H9 (cell line): ENCODE measurements at regions not wholly inside any gene's neighbourhood (a gene's known extent, or its start where the extent isn't known, plus 50 kb on each side); places are given as distances from the start of the nearest gene placed in this dataset.

Experiments used
- DNase-seq: peaks from one replicate; pipeline ENCODE4 v3.0.0-alpha.2; 2017
- H2AFZ ChIP-seq: one replicate; pipeline ENCODE4 v1.6.1; 2013; ENCODE audit warnings: mild to moderate bottlenecking, low read length, control low read depth, moderate library complexity
- H2AK5ac ChIP-seq: 2 replicates; pipeline ENCODE4 v1.6.1; 2013; ENCODE audit warnings: low read length, control low read depth, mixed read lengths; ENCODE audit not compliant: insufficient read length
- H2BK120ac ChIP-seq: one replicate; pipeline ENCODE4 v1.6.1; 2013; ENCODE audit warnings: low read depth, mild to moderate bottlenecking, low read length, control low read depth, inconsistent platforms; ENCODE audit not compliant: poor library complexity, severe bottlenecking
- H2BK12ac ChIP-seq: 2 replicates; pipeline ENCODE4 v1.6.1; 2013; ENCODE audit warnings: low read length, control low read depth, mixed read lengths, low read depth; ENCODE audit not compliant: insufficient read length
- H2BK15ac ChIP-seq: 2 replicates; pipeline ENCODE4 v1.6.1; 2013; ENCODE audit warnings: low read depth, low read length, control low read depth
- H2BK20ac ChIP-seq: one replicate; pipeline ENCODE4 v1.6.1; 2013; ENCODE audit warnings: low read depth, mild to moderate bottlenecking, low read length, control low read depth, inconsistent platforms; ENCODE audit not compliant: poor library complexity, severe bottlenecking
- H2BK5ac ChIP-seq: 2 replicates; pipeline ENCODE4 v1.6.1; 2013; ENCODE audit warnings: low read length, control low read depth, mixed read lengths; ENCODE audit not compliant: insufficient read length
- H3K14ac ChIP-seq: 2 replicates; pipeline ENCODE4 v1.6.1; 2013; ENCODE audit warnings: low read length, control low read depth; ENCODE audit not compliant: insufficient read depth
- H3K18ac ChIP-seq: 2 replicates; pipeline ENCODE4 v1.6.1; 2013; ENCODE audit warnings: low read depth, mild to moderate bottlenecking, mixed read lengths, low read length, control low read depth; ENCODE audit not compliant: insufficient read length
- H3K23ac ChIP-seq: 2 replicates; pipeline ENCODE4 v1.6.1; 2013; ENCODE audit warnings: low read length, control low read depth, mixed read lengths, low read depth; ENCODE audit not compliant: insufficient read length
- H3K23me2 ChIP-seq: 2 replicates; pipeline ENCODE4 v1.6.1; 2013; ENCODE audit warnings: low read depth, mild to moderate bottlenecking, mixed read lengths, low read length, control low read depth; ENCODE audit not compliant: insufficient read length, poor library complexity, severe bottlenecking
- H3K27ac ChIP-seq: 2 replicates; pipeline ENCODE4 v1.5.1; 2013; ENCODE audit warnings: low read length, control low read depth, mixed read lengths, low read depth; ENCODE audit not compliant: insufficient read length
- H3K27me3 ChIP-seq: 2 replicates; pipeline ENCODE4 v1.6.1; 2013; ENCODE audit warnings: low read length, control low read depth, inconsistent platforms; ENCODE audit not compliant: insufficient read depth
- H3K4ac ChIP-seq: 2 replicates; pipeline ENCODE4 v1.6.1; 2013; ENCODE audit warnings: low read depth, mild to moderate bottlenecking, control low read depth, inconsistent platforms, low read length, moderate library complexity
- H3K4me1 ChIP-seq: 2 replicates; pipeline ENCODE4 v1.6.1; 2013; ENCODE audit warnings: low read length, control low read depth, inconsistent platforms; ENCODE audit not compliant: insufficient read depth
- H3K4me2 ChIP-seq: 2 replicates; pipeline ENCODE4 v1.6.1; 2013; ENCODE audit warnings: low read length, control low read depth, mixed read lengths; ENCODE audit not compliant: insufficient read length, insufficient read depth
- H3K56ac ChIP-seq: 2 replicates; pipeline ENCODE4 v1.6.1; 2013; ENCODE audit warnings: low read depth, mild to moderate bottlenecking, mixed read lengths, low read length, control low read depth; ENCODE audit not compliant: insufficient read length
- H3K79me1 ChIP-seq: 2 replicates; pipeline ENCODE4 v1.6.1; 2013; ENCODE audit warnings: low read depth, mild to moderate bottlenecking, moderate library complexity, low read length, control low read depth, inconsistent platforms; ENCODE audit not compliant: insufficient read depth, poor library complexity, severe bottlenecking
- H3K79me2 ChIP-seq: 2 replicates; pipeline ENCODE4 v1.6.1; 2013; ENCODE audit warnings: low read length, control low read depth, inconsistent platforms; ENCODE audit not compliant: insufficient read depth
- H3K9ac ChIP-seq: 2 replicates; pipeline ENCODE4 v1.6.1; 2013; ENCODE audit warnings: low read length, control low read depth, mixed read lengths; ENCODE audit not compliant: insufficient read length; ENCODE audit errors: extremely low read depth
- H3K9me3 ChIP-seq: one replicate; pipeline ENCODE4 v1.6.1; 2013; ENCODE audit warnings: low read depth, low read length, inconsistent platforms; ENCODE audit not compliant: control insufficient read depth
- H3T11ph ChIP-seq: one replicate; pipeline ENCODE4 v1.6.1; 2013; ENCODE audit warnings: mild to moderate bottlenecking, low read length, control low read depth, inconsistent platforms
- H4K20me1 ChIP-seq: one replicate; pipeline ENCODE4 v1.6.1; 2013; ENCODE audit not compliant: control insufficient read depth, insufficient read length, insufficient read depth
- H4K5ac ChIP-seq: 2 replicates; pipeline ENCODE4 v1.6.1; 2013; ENCODE audit warnings: low read depth, mild to moderate bottlenecking, mixed read lengths, low read length, control low read depth; ENCODE audit not compliant: insufficient read length
- H4K8ac ChIP-seq: replicated peaks from 2 replicates; pipeline ENCODE4 v1.6.1; 2013; ENCODE audit warnings: low read length, control low read depth, mixed read lengths, low read depth; ENCODE audit not compliant: insufficient read length
- H4K91ac ChIP-seq: 2 replicates; pipeline ENCODE4 v1.6.1; 2013; ENCODE audit warnings: low read depth, mild to moderate bottlenecking, moderate library complexity, mixed read lengths, low read length, control low read depth; ENCODE audit not compliant: insufficient read length
- H3K27ac Mint-ChIP-seq, 3 experiments: 2 replicates in 2 of 3; 3 replicates in 1 of 3; pipeline ENCODE4 v1.8.0; 2020 to 2021; ENCODE audit warnings: mixed read lengths in 3 of 3, mild to moderate bottlenecking in 1 of 3, moderate library complexity in 1 of 3
- H3K27me3 Mint-ChIP-seq: 2 replicates; pipeline ENCODE4 v1.8.0; 2021; ENCODE audit warnings: low read depth, mild to moderate bottlenecking, moderate library complexity, mixed read lengths
- H3K36me3 Mint-ChIP-seq, 3 experiments: 2 replicates in 2 of 3; 3 replicates in 1 of 3; pipeline ENCODE4 v1.8.0; 2020 to 2021; ENCODE audit warnings: low read depth in 3 of 3, mixed read lengths in 3 of 3; ENCODE audit not compliant: insufficient read depth in 1 of 3
- H3K4me1 Mint-ChIP-seq, 2 experiments: 2 replicates each; pipeline ENCODE4 v1.8.0; 2020; ENCODE audit warnings: mixed read lengths in 2 of 2
- H3K4me3 Mint-ChIP-seq, 2 experiments: 2 replicates in 1 of 2; 3 replicates in 1 of 2; pipeline ENCODE4 v1.8.0; 2020 to 2021; ENCODE audit warnings: mild to moderate bottlenecking in 2 of 2, mixed read lengths in 2 of 2, moderate library complexity in 1 of 2
- H3K9me3 Mint-ChIP-seq, 2 experiments: 2 replicates in 1 of 2; 3 replicates in 1 of 2; pipeline ENCODE4 v1.8.0; 2020; ENCODE audit warnings: mild to moderate bottlenecking in 2 of 2, mixed read lengths in 2 of 2, moderate library complexity in 1 of 2
- WGBS: extraction: QIAGEN DNeasy Blood & Tissue Kit; methylation state at CpG from one replicate; pipeline ENCODE4 v1.1.7; 2013; ENCODE audit warnings: missing lambda C conversion rate, low lambda C conversion rate, mixed read lengths; ENCODE audit not compliant: insufficient read length; ENCODE audit errors: extremely low coverage; 5-methylcytosine and 5-hydroxymethylcytosine counted together
- TF ChIP-seq, protein P1 (sequence below): fragments of 200-600 bp; sonication (generic); conservative IDR thresholded peaks from 3 replicates; pipeline ENCODE4 v1.8.0; 2021; ENCODE audit warnings: antibody characterized with exemption, mild to moderate bottlenecking

GRCh38 chrX:13937370-13938050 lies 92.2 kb downstream of the GEMIN8 start:
- H3K27me3 ChIP-seq = no peaks in the 10 kb centered on the region
- no peak for DNase-seq
- H3K4me2 ChIP-seq = peak overlapping the region; percentile 87
- no peaks in the 10 kb centered on the region for H4K20me1 ChIP-seq
- H3K27ac Mint-ChIP-seq = peak overlapping the region; percentile 49 to 95 (median 92)
- H3K23me2 ChIP-seq = peaks cover 8% of the 10 kb centered on the region
- peak overlapping the region; percentile 5 for H3K18ac ChIP-seq
- H3K56ac ChIP-seq = no peak overlapping the region
- H3K4ac ChIP-seq = no peak overlapping the region
- H3K79me1 ChIP-seq = no peaks in the 10 kb centered on the region
- peaks cover 10% of the 10 kb centered on the region; the same call in 1 of the 2 replicates for H3K79me2 ChIP-seq
- peaks cover 12 to 19% (median 15%) of the 10 kb centered on the region in 3 experiments for H3K36me3 Mint-ChIP-seq
- H3K9me3 Mint-ChIP-seq = peaks cover 26 to 31% of the 10 kb centered on the region in 2 experiments
- no peak overlapping the region for H4K91ac ChIP-seq
- no peak overlapping the region for H2BK5ac ChIP-seq
- H4K8ac ChIP-seq = no peak overlapping the region
- no CpG with 5 or more reads among the region's 27 CpGs for WGBS
- peak overlapping the region; percentile 97; the same call in 1 of the 2 replicates for H3K14ac ChIP-seq
- H2BK15ac ChIP-seq = no peak overlapping the region
- no peak overlapping the region for H2AFZ ChIP-seq
- H2AK5ac ChIP-seq = no peak overlapping the region
- TF ChIP-seq, protein P1, sequence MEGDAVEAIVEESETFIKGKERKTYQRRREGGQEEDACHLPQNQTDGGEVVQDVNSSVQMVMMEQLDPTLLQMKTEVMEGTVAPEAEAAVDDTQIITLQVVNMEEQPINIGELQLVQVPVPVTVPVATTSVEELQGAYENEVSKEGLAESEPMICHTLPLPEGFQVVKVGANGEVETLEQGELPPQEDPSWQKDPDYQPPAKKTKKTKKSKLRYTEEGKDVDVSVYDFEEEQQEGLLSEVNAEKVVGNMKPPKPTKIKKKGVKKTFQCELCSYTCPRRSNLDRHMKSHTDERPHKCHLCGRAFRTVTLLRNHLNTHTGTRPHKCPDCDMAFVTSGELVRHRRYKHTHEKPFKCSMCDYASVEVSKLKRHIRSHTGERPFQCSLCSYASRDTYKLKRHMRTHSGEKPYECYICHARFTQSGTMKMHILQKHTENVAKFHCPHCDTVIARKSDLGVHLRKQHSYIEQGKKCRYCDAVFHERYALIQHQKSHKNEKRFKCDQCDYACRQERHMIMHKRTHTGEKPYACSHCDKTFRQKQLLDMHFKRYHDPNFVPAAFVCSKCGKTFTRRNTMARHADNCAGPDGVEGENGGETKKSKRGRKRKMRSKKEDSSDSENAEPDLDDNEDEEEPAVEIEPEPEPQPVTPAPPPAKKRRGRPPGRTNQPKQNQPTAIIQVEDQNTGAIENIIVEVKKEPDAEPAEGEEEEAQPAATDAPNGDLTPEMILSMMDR = no peak
- H3K4me1 Mint-ChIP-seq = peaks cover 41 to 53% of the 10 kb centered on the region in 2 experiments
- H3K9ac ChIP-seq = peak overlapping the region; percentile 81
- H3K4me3 Mint-ChIP-seq = peak overlapping the region; percentile 87 to 93
- H2BK20ac ChIP-seq = no peak overlapping the region
- no peak overlapping the region for H3T11ph ChIP-seq
- no peak overlapping the region for H4K5ac ChIP-seq
- H2BK12ac ChIP-seq = peak overlapping the region; percentile 68
- H3K23ac ChIP-seq = no peak overlapping the region
- peaks cover 19% of the 10 kb centered on the region for H3K4me1 ChIP-seq
- no peaks in the 10 kb centered on the region for H3K9me3 ChIP-seq
- no peaks in the 10 kb centered on the region for H3K27me3 Mint-ChIP-seq
- peak overlapping the region; percentile 96 for H3K27ac ChIP-seq
- H2BK120ac ChIP-seq = no peak overlapping the region
